HEK293 (cell line): ENCODE measurements at regions not wholly inside any gene's neighbourhood (a gene's known extent, or its start where the extent isn't known, plus 50 kb on each side); places are given as distances from the start of the nearest gene placed in this dataset.

Source experiments
- CTCF ChIA-PET: fragments of 350-600 bp; formaldehyde crosslinking; extraction: SDS; loops from one replicate; lab custom pipeline; 2021; ENCODE audit warnings: antibody characterized with exemption; lab: Yijun Ruan, JAX
- POLR2A ChIA-PET: fragments of 300-600 bp; formaldehyde crosslinking; extraction: SDS; loops from one replicate; lab custom pipeline; 2020; ENCODE audit warnings: antibody characterized with exemption, inconsistent platforms; lab: Yijun Ruan, JAX
- H3K27ac ChIP-seq: fragments of 200-500 bp; sonication (Bioruptor generic); 2 replicates; pipeline ENCODE4 v1.5.1; 2014; ENCODE audit warnings: low read depth, low read length, control low read depth, inconsistent platforms; ENCODE audit errors: extremely low read depth
- H3K36me3 ChIP-seq, 2 experiments: fragments of 200-500 bp in 1 of 2; sonication (Bioruptor generic) in 1 of 2; 1 replicate in 1 of 2; 2 replicates in 1 of 2; pipeline ENCODE4 v1.5.1; 2014 to 2017; ENCODE audit warnings: inconsistent platforms in 2 of 2, low read length in 2 of 2; ENCODE audit not compliant: control insufficient read depth in 2 of 2, insufficient read depth in 1 of 2
- H3K4me1 ChIP-seq: fragments of 200-500 bp; sonication (Bioruptor generic); 2 replicates; pipeline ENCODE4 v1.5.1; 2014; ENCODE audit warnings: mild to moderate bottlenecking, low read length, inconsistent platforms; ENCODE audit not compliant: control insufficient read depth, insufficient read depth
- H3K4me3 ChIP-seq: 2 replicates; pipeline ENCODE4 v1.5.1; 2011; ENCODE audit warnings: low read depth, mild to moderate bottlenecking, control low read depth, low read length, moderate library complexity
- H3K9me3 ChIP-seq: fragments of 200-500 bp; sonication (Bioruptor generic); 2 replicates; pipeline ENCODE4 v1.5.1; 2014; ENCODE audit warnings: low read depth, low read length, inconsistent platforms; ENCODE audit not compliant: control insufficient read depth, insufficient read depth
- GFI1B ChIP-seq: fragments of 450-650 bp; formaldehyde crosslinking; IDR thresholded peaks from 2 replicates; pipeline ENCODE4 v1.5.1; 2016; ENCODE audit warnings: missing biosample characterization, missing genetic modification characterization
- KLF8 ChIP-seq: fragments of 450-650 bp; formaldehyde crosslinking; IDR thresholded peaks from 2 replicates; pipeline ENCODE4 v1.5.1; 2016; ENCODE audit warnings: missing biosample characterization, missing genetic modification characterization
- ZBTB20 ChIP-seq: fragments of 450-650 bp; formaldehyde crosslinking; IDR thresholded peaks from 2 replicates; pipeline ENCODE4 v1.5.1; 2016; ENCODE audit warnings: missing biosample characterization, missing genetic modification characterization
- ZNF112 ChIP-seq: fragments of 450-650 bp; formaldehyde crosslinking; IDR thresholded peaks from 2 replicates; pipeline ENCODE4 v1.5.0; 2017; ENCODE audit warnings: missing biosample characterization, missing genetic modification characterization
- ZNF133 ChIP-seq: fragments of 450-650 bp; formaldehyde crosslinking; IDR thresholded peaks from 2 replicates; pipeline ENCODE4 v1.5.1; 2016; ENCODE audit warnings: missing biosample characterization, missing genetic modification characterization
- ZNF169 ChIP-seq: fragments of 450-650 bp; formaldehyde crosslinking; IDR thresholded peaks from 2 replicates; pipeline ENCODE4 v1.5.1; 2016; ENCODE audit warnings: missing biosample characterization, missing genetic modification characterization
- ZNF221 ChIP-seq: fragments of 450-650 bp; formaldehyde crosslinking; IDR thresholded peaks from 2 replicates; pipeline ENCODE4 v1.5.1; 2017; ENCODE audit warnings: missing biosample characterization, missing genetic modification characterization, borderline replicate concordance
- ZNF48 ChIP-seq: fragments of 450-650 bp; formaldehyde crosslinking; IDR thresholded peaks from 2 replicates; pipeline ENCODE4 v1.5.1; 2016; ENCODE audit warnings: missing biosample characterization, missing genetic modification characterization
- ZNF548 ChIP-seq: fragments of 450-650 bp; formaldehyde crosslinking; IDR thresholded peaks from 2 replicates; pipeline ENCODE4 v1.5.1; 2016; ENCODE audit warnings: missing biosample characterization, missing genetic modification characterization
- ZNF623 ChIP-seq: fragments of 450-650 bp; formaldehyde crosslinking; IDR thresholded peaks from 2 replicates; pipeline ENCODE4 v1.5.1; 2016; ENCODE audit warnings: missing biosample characterization, missing genetic modification characterization
- ZSCAN23 ChIP-seq: fragments of 450-650 bp; formaldehyde crosslinking; IDR thresholded peaks from 2 replicates; pipeline ENCODE4 v1.5.1; 2016; ENCODE audit warnings: missing biosample characterization, missing genetic modification characterization
- TF ChIP-seq, protein P1 (sequence below): fragments of 450-650 bp; formaldehyde crosslinking; IDR thresholded peaks from 2 replicates; pipeline ENCODE4 v1.5.1; 2016; ENCODE audit warnings: missing biosample characterization, missing genetic modification characterization, borderline replicate concordance
- TF ChIP-seq, protein P2 (sequence below): fragments of 450-650 bp; formaldehyde crosslinking; conservative IDR thresholded peaks from 2 replicates; pipeline ENCODE4 v1.5.1; 2016; ENCODE audit warnings: low read depth, missing biosample characterization, missing genetic modification characterization
- TF ChIP-seq, protein P3 (sequence below): fragments of 450-650 bp; IDR thresholded peaks from 2 replicates; pipeline ENCODE4 v1.5.1; 2018; ENCODE audit warnings: missing biosample characterization, mild to moderate bottlenecking, missing genetic modification characterization

DNA sequence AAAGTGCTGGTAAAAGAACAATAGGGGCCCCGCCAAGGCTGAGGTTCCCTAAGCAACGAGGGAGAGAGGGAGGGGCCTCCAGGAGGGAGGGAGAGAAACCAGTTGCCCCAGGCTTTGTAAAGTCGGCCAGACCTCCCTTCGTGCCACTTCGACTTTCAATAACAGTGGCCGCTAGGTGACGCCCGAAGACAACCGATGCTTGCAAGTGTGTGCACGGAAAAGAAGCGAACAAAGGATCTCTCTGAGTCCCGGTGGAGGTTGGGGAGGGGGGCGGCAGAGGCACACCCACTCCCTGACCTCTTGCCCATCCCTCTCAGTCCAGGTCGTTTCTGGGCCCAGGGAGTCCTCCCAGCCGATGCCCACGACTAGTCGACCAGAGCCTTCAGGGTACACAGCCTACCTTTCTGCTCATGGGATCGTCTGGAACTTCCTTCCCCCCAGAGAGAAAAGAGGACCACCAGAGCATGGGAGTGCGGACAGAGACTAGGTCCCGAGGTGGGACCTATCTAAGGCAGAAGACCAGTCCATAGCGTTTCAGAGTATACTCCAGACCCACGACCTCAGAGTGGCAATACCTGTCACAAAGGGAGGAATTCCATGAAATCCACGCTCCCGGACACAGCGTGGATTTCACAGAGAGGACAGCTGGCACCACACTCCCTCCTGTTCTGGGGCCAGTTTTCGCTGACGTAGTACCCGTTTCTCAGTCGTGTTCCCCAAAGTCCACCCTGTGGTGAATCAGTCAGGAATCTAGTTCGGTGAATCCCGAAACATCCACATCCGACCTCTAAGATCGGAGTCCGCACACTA, 262.7 kb upstream of the ALG10B start (continued):
- TF ChIP-seq ZNF133 (tag by site-specific recombination) = no peak
- no peak for TF ChIP-seq ZNF112

DNA sequence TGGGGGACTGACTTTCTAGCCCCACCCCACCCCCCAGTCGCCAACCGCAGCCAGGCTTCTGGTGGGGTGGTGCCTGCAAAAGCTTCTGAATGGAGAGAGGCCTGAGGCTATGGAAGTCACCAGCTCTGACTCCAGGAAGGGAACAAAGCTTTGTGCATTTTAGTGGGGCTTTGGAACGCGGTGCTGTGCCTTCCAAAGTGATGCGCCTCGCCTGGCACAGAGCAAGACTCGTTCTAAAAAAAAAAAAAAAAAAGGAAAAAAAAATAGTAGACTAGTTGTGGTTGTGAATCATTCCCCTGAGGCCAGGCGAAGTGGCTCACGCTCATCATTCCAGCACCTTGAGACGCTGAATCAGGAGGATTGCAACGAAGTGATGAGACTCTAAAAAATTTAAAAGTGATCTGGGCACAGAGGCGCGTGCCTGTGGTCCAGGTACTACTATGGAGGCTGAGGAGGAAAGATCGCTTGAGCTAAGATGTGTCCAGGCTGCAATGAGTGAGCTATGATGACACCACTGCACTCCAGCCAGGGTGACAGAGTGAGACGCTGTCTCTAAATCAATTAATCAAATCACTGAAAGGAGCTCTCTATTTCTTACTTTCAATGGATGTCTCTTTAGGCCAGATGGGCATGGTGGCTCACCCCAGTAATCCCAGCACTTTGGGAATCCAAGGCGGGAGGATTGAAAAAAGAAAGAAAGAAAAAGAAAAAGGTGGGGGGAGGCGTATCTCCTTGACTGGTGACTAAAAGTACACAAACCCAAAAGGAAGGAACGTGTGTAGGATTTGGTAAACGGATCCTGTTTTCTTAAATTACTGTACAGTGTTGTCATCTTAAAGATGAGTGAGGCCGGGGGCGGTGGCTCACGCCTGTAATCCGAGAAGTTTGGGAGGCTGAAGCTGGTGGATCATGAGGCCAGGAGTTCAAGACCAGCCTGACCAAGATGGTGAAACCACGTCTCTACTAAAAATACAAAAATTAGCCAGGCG, 259.6 kb upstream of the ALG10B start:
- no peaks in the 10 kb centered on the region for H3K9me3 ChIP-seq
- POLR2A ChIA-PET = no interaction called here
- CTCF ChIA-PET = no interaction called here
- no peak overlapping the region for H3K27ac ChIP-seq
- no peak overlapping the region for H3K4me3 ChIP-seq
- no peaks in the 10 kb centered on the region for H3K36me3 ChIP-seq
- TF ChIP-seq KLF8 (tag by site-specific recombination) = no peak
- no peak for TF ChIP-seq ZNF623 (tag by site-specific recombination)
- no peak for TF ChIP-seq ZNF221 (tag by site-specific recombination)
- TF ChIP-seq ZBTB20 = no peak
- TF ChIP-seq ZNF169 (tag by site-specific recombination) = no peak
- TF ChIP-seq, protein P1, sequence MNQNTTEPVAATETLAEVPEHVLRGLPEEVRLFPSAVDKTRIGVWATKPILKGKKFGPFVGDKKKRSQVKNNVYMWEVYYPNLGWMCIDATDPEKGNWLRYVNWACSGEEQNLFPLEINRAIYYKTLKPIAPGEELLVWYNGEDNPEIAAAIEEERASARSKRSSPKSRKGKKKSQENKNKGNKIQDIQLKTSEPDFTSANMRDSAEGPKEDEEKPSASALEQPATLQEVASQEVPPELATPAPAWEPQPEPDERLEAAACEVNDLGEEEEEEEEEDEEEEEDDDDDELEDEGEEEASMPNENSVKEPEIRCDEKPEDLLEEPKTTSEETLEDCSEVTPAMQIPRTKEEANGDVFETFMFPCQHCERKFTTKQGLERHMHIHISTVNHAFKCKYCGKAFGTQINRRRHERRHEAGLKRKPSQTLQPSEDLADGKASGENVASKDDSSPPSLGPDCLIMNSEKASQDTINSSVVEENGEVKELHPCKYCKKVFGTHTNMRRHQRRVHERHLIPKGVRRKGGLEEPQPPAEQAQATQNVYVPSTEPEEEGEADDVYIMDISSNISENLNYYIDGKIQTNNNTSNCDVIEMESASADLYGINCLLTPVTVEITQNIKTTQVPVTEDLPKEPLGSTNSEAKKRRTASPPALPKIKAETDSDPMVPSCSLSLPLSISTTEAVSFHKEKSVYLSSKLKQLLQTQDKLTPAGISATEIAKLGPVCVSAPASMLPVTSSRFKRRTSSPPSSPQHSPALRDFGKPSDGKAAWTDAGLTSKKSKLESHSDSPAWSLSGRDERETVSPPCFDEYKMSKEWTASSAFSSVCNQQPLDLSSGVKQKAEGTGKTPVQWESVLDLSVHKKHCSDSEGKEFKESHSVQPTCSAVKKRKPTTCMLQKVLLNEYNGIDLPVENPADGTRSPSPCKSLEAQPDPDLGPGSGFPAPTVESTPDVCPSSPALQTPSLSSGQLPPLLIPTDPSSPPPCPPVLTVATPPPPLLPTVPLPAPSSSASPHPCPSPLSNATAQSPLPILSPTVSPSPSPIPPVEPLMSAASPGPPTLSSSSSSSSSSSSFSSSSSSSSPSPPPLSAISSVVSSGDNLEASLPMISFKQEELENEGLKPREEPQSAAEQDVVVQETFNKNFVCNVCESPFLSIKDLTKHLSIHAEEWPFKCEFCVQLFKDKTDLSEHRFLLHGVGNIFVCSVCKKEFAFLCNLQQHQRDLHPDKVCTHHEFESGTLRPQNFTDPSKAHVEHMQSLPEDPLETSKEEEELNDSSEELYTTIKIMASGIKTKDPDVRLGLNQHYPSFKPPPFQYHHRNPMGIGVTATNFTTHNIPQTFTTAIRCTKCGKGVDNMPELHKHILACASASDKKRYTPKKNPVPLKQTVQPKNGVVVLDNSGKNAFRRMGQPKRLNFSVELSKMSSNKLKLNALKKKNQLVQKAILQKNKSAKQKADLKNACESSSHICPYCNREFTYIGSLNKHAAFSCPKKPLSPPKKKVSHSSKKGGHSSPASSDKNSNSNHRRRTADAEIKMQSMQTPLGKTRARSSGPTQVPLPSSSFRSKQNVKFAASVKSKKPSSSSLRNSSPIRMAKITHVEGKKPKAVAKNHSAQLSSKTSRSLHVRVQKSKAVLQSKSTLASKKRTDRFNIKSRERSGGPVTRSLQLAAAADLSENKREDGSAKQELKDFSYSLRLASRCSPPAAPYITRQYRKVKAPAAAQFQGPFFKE (tag by site-specific recombination) = no peak
- no peak for TF ChIP-seq GFI1B (tag by site-specific recombination)
- TF ChIP-seq ZNF48 (tag by site-specific recombination) = no peak
- no peak for TF ChIP-seq ZNF133 (tag by site-specific recombination)
- TF ChIP-seq ZNF548 = no peak
- TF ChIP-seq, protein P2, sequence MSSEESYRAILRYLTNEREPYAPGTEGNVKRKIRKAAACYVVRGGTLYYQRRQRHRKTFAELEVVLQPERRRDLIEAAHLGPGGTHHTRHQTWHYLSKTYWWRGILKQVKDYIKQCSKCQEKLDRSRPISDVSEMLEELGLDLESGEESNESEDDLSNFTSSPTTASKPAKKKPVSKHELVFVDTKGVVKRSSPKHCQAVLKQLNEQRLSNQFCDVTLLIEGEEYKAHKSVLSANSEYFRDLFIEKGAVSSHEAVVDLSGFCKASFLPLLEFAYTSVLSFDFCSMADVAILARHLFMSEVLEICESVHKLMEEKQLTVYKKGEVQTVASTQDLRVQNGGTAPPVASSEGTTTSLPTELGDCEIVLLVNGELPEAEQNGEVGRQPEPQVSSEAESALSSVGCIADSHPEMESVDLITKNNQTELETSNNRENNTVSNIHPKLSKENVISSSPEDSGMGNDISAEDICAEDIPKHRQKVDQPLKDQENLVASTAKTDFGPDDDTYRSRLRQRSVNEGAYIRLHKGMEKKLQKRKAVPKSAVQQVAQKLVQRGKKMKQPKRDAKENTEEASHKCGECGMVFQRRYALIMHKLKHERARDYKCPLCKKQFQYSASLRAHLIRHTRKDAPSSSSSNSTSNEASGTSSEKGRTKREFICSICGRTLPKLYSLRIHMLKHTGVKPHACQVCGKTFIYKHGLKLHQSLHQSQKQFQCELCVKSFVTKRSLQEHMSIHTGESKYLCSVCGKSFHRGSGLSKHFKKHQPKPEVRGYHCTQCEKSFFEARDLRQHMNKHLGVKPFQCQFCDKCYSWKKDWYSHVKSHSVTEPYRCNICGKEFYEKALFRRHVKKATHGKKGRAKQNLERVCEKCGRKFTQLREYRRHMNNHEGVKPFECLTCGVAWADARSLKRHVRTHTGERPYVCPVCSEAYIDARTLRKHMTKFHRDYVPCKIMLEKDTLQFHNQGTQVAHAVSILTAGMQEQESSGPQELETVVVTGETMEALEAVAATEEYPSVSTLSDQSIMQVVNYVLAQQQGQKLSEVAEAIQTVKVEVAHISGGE = no peak
- TF ChIP-seq ZSCAN23 (tag by site-specific recombination) = no peak
- TF ChIP-seq, protein P3, sequence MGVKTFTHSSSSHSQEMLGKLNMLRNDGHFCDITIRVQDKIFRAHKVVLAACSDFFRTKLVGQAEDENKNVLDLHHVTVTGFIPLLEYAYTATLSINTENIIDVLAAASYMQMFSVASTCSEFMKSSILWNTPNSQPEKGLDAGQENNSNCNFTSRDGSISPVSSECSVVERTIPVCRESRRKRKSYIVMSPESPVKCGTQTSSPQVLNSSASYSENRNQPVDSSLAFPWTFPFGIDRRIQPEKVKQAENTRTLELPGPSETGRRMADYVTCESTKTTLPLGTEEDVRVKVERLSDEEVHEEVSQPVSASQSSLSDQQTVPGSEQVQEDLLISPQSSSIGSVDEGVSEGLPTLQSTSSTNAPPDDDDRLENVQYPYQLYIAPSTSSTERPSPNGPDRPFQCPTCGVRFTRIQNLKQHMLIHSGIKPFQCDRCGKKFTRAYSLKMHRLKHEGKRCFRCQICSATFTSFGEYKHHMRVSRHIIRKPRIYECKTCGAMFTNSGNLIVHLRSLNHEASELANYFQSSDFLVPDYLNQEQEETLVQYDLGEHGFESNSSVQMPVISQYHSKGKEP = no peak
- no peaks in the 10 kb centered on the region for H3K4me1 ChIP-seq
